WTC11 (cell line): ENCODE measurements at regions not wholly inside any gene's neighbourhood (a gene's known extent, or its start where the extent isn't known, plus 50 kb on each side); places are given as distances from the start of the nearest gene placed in this dataset.

Experiments used
- CTCF ChIP-seq: fragments of 200-600 bp; IDR thresholded peaks from 2 replicates; pipeline ENCODE4 v1.8.0; 2022; ENCODE audit warnings: antibody characterized with exemption
- TF ChIP-seq, protein P1 (sequence below): sonication (generic); formaldehyde crosslinking; IDR thresholded peaks from 2 replicates; pipeline ENCODE4 v1.8.0; 2022; ENCODE audit warnings: mild to moderate bottlenecking, missing genetic modification reagents

GRCh38 chr1:58848818-58849411 lies 65.1 kb upstream of the JUN start:
- TF ChIP-seq, protein P1, sequence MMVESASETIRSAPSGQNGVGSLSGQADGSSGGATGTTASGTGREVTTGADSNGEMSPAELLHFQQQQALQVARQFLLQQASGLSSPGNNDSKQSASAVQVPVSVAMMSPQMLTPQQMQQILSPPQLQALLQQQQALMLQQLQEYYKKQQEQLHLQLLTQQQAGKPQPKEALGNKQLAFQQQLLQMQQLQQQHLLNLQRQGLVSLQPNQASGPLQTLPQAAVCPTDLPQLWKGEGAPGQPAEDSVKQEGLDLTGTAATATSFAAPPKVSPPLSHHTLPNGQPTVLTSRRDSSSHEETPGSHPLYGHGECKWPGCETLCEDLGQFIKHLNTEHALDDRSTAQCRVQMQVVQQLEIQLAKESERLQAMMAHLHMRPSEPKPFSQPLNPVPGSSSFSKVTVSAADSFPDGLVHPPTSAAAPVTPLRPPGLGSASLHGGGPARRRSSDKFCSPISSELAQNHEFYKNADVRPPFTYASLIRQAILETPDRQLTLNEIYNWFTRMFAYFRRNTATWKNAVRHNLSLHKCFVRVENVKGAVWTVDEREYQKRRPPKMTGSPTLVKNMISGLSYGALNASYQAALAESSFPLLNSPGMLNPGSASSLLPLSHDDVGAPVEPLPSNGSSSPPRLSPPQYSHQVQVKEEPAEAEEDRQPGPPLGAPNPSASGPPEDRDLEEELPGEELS (CRISPR knock-in tag): no peak
- no peak for TF ChIP-seq CTCF
